CMK (cell line): ENCODE measurements at regions not wholly inside any gene's neighbourhood (a gene's known extent, or its start where the extent isn't known, plus 50 kb on each side); places are given as distances from the start of the nearest gene placed in this dataset.

ENCODE experiments used
- DNase-seq: peaks from one replicate; pipeline ENCODE4 v3.0.0-alpha.2; 2010; ENCODE audit warnings: low read depth

DNA sequence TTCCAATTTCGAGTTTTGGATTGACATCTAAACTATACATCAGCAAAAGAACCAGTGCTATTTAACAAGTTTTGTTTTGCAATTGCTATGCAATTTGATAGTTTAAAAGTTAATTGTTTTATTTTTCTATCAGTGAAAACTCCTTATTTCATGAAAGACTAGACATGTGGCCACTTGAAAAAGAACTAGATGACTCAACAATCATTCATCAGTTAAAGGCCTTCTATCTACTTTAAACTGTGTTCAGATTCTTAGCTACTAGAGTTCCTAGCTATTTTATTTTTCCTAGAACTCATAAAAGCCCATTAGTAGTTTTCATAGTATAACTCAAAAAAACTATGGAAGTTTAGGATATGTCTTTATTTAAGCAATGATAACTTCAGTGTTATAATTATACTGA, 104.6 kb upstream of the LSM8 start:
- DNase-seq = no peak

DNA sequence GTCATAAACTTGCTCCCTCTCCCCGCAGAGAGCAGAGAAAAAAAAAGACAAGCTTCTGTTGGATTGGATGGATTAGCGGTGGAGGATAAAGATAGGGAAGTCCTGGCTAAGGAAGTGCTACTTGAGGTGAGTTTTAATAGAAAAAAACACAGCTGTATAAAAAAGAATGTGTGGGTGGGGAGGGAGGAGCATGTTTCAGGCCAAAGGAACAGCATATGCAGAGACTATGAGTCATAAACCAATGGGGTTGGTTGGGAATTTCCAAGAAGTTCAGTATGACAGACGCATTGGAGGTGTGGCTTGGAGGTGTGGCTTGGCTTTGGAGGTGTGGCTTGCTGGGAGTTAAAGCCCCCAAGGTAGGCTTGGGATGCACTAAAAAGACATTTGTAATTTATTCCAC, 103.0 kb upstream of the LSM8 start:
- peak; percentile 27 for DNase-seq

DNA sequence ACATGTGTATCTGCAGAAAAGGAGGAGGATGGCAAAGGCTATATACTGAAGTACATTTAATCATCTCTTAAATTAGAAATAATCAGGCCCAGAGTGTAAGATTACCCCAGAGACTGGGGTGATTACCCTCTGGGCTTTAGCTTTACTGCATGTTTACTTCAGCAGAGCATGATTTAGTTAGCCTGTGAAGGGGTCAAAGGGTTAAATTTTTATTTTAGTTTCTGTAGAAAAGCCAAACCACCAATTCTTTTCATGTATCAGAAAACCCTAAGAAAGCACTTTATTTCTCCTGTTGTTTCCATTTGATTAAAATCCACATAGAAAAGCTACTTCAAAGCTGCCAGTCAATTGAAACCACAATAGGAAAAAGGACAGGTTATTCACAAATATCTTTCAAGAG, 101.5 kb upstream of the LSM8 start:
- DNase-seq = no peak

DNA sequence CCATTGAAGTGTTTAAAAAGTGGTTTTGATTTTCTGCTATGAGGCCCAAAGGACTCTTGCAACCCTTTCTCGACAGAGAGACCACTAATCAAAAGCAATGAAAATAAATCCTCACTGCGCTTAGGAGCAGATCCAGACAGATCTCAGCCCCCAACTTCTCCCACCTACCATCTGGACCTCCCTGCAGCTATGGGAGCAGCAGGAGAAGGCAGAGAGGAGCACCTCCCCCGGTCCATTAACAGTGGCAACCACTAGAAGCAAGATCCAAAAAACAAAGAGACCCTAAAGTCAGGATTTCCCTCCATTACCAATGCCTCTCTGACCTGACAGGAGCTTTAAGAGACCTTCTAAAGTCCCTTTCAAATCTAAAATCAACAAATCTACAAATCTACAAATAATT, 99.0 kb upstream of the LSM8 start:
- DNase-seq = no peak

GRCh38 chr7:118087126-118087525, 96.8 kb upstream of the LSM8 start:
- DNase-seq = no peak

GRCh38 chr7:118094044-118094443, 89.9 kb upstream of the LSM8 start:
- DNase-seq = no peak

GRCh38 chr7:118104812-118105441, 79.0 kb upstream of the LSM8 start:
- no peak for DNase-seq

DNA sequence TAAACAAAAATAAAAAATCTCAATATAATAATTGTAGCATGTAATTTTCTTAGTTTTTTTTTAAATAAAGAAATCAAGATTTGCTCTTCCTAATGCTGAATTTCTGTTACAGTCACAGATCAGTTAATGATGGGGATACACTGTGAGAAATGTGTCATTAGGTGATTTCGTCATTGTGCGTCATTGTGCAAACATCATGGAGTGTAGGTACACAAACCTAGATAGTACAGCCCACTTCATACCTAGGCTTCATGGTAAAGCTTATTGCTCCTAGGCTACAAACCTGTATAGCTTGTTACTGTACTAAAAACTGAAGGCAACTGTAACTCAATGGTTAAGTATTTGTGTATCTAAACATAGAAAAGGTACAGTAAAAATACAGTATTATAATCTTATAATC, 74.4 kb upstream of the LSM8 start:
- DNase-seq = no peak

DNA sequence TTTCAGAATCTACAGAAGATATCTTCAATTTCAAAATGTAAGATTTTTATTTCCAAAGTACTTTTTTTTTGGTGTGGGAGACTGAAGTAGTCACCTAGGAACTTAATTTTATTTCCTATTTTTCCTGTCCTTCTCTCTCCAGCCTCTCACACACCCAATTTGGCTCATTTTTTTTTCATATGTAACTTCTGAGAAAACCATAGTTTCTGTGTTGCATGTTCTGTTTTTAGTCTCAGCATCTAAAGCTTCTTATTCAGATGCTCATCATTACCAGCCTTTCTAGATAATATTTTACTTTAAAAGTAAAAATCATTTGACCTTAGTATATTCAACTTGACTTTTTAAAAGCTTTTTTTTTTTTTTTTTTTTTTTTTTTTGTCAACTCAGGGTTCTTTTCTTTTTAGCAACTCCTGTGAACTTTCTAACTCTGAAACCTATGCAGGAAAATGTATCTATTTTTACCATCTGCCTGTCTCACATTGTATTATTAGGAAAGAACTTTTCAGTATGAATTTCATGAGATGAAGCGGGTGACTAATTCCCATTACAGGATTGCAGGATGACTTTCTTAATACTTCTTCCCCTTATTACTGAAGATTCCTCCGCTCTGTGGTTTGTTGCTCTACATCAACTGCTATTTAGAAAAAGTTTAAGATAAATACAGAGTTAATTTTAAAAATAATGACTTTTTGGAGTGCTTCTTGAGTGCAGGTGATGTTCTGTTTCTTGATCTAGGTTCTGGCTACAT, 73.6 kb upstream of the LSM8 start:
- no peak for DNase-seq

- no peak for DNase-seq
Measured at GRCh38 chr7:118111347-118111746, 72.6 kb upstream of the LSM8 start.

DNA sequence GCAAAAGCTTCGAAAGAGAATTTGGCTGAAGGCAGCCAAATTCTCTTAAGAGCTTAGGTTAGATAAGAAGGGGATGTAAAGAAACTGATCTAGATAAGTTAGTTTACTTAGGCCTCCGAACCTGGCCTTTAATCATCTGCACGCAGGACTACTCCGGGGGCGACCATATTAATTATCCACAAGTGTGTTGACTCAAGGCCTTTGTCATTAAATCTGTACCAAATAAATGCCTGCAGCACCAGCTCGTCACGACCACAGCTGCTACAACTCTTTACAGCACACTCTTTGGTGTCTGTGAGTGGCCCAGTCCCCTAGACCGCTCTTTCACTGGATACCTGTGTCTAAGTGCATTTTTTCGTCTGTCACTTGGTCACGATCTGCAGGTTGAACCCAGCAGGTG, 69.8 kb upstream of the LSM8 start:
- DNase-seq = no peak

DNA sequence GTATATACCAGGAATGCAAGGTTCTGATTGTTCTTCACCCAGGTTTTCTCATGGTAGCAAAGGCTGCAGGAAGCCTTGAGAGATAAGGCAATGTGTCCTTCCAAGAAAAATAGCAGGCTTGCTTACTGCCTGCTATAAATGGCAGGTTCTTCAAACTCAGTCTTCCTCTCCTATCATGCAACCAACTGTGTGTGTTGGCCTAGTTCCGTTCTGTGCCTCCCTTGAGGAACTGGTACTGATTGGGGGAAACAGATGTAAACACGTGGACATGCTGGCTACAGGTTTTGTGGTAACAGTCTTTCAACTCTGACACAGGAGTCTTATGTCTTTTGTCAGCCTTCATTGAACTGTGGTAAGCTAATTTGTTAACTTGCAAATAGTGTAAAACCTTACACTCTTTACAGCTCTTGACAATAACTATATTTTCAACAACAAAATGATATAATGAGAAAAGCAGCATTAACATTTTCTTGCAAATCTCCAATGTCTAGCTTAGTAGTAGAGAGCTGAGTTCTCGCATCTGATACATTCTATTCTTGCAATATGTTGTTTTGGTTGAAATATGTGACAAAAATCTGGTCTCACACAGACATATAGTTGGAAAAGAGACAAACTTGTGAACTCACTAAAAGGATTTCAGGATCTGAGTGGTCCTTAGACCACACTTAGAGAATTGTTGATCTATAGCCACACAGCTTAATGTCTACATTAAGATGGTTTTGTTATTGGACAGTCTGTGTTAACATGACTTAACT, 54.7 kb upstream of the LSM8 start:
- peak; percentile 81 for DNase-seq

GRCh38 chr7:118132764-118133163, 51.2 kb upstream of the LSM8 start:
- no peak for DNase-seq
